ENCODE measurements at regions not wholly inside any gene's neighbourhood (a gene's known extent, or its start where the extent isn't known, plus 50 kb on each side); places are given as distances from the start of the nearest gene placed in this dataset.
"Not testable (repeated sequence)": the region's sequence is repeated elsewhere in the genome, so short reads cannot be mapped to it uniquely, and the experiment has no call there.

DNA sequence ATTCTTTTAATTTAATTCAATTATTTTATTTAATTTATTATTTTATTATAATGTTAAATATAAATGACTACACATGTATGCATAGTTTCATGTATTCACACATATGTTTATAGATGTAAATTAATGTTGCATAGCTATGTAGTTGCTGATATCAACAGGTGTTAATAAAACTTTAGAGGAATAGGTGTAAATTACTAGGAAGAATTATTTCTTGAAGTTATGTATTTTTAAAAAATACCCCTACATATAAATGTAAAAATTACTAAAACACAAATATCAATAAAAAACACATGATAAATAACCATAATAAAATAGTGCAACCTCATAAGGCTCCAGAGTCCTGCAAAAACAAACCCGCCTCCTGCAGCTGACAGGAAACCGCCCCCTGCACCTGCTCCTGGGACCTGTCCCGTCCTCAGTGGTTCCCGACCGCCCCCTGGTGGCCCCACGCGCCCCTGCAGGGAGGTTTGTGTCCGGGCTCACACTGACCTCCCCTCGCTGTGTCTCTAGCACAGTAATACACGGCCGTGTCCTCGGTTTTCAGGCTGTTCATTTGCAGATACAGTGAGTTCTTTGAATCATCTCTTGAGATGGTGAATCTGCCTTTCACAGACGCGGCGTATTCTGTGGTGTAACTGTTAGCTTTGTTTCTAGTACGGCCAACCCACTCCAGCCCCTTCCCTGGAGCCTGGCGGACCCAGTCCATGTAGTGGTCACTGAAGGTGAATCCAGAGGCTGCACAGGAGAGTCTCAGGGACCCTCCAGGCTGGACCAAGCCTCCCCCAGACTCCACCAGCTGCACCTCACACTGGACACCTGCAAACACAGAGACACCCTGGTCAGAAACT, 1264.0 kb downstream of the TMEM121 start:
- ChIA-PET POLR2A (no interaction called here), CTCF (interaction anchor here (0.5 to 4.0 kb wide), 28 partner anchors 10 to 185 kb away, joined by 3 to 30 read pairs (median 4); no protein-coding TSS in a partner anchor)
- DNase-seq, result peak; percentile 88
- Mint-ChIP-seq H3K27ac (no peak overlapping the region), H3K9me3 (no peaks in the 10 kb centered on the region), H3K4me1 (ENCODE audit: low read depth) (peaks cover 4% of the 10 kb centered on the region), H3K27me3 (peaks cover 11% of the 10 kb centered on the region), H3K36me3 (no peaks in the 10 kb centered on the region), H3K4me3 (no peak overlapping the region)
- intact Hi-C loops (cut with micrococcal nuclease), result no loop called here

DNA sequence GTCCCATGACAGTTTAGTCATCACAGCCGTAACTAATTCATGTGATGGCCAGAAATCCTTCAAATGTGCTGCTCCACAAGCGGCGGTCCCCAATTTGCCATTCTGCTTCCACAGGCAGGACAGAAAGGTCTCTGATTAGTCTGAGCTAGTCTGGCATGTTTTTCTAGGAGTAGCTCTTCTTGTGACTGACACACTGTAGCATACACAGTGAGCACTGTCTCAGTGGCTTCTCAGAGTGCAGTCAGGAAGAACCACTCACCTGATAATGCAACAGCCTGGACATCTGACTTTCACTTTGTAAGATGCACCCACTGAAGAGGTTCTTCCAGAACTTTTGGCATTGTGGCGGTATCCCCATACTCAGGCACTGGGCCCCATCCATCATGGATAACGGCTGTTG, 1266.2 kb downstream of the TMEM121 start:
- Mint-ChIP-seq H3K36me3 (no peaks in the 10 kb centered on the region), H3K4me3 (no peak overlapping the region), H3K27ac (no peak overlapping the region), H3K27me3 (peaks cover 11% of the 10 kb centered on the region), H3K9me3 (no peaks in the 10 kb centered on the region), H3K4me1 (ENCODE audit: low read depth) (peaks cover 4% of the 10 kb centered on the region)
- CTCF ChIA-PET, result interaction anchor here (0.7 to 4.0 kb wide), 3 partner anchors 9 to 80 kb away, joined by 3 to 30 read pairs (median 7); no protein-coding TSS in a partner anchor
- DNase-seq, result no peak
- POLR2A ChIA-PET, result no interaction called here
- intact Hi-C loops (cut with micrococcal nuclease), result no loop called here

DNA sequence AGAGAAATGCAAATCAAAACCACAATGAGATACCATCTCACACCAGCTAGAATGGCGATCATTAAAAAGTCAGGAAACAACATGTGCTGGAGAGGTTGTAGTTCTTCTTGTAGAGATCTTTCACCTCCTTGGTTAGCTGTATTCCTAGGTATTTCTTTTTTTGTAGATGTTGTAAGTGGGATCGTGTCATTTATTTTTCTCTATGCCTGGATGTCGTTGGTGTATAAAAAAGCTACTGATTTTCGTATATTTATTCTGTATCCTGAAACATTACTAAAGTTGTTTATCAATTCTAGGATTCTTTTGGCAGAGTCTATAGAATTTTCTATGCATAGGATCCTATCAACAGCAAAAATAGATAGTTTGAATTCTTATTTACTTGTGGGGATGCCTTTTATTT, 1271.8 kb downstream of the TMEM121 start:
- CTCF ChIA-PET, result interaction anchor here (1.5 to 2.6 kb wide), 2 partner anchors 33 to 135 kb away, joined by 3 to 11 read pairs; no protein-coding TSS in a partner anchor
- H3K9me3 Mint-ChIP-seq; H3K27ac Mint-ChIP-seq; H3K4me1 Mint-ChIP-seq (ENCODE audit: low read depth); DNase-seq; H3K4me3 Mint-ChIP-seq; H3K36me3 Mint-ChIP-seq; POLR2A ChIA-PET; intact Hi-C loops (cut with micrococcal nuclease): not testable (repeated sequence)
- peaks cover 40% of the 10 kb centered on the region for H3K27me3 Mint-ChIP-seq

DNA sequence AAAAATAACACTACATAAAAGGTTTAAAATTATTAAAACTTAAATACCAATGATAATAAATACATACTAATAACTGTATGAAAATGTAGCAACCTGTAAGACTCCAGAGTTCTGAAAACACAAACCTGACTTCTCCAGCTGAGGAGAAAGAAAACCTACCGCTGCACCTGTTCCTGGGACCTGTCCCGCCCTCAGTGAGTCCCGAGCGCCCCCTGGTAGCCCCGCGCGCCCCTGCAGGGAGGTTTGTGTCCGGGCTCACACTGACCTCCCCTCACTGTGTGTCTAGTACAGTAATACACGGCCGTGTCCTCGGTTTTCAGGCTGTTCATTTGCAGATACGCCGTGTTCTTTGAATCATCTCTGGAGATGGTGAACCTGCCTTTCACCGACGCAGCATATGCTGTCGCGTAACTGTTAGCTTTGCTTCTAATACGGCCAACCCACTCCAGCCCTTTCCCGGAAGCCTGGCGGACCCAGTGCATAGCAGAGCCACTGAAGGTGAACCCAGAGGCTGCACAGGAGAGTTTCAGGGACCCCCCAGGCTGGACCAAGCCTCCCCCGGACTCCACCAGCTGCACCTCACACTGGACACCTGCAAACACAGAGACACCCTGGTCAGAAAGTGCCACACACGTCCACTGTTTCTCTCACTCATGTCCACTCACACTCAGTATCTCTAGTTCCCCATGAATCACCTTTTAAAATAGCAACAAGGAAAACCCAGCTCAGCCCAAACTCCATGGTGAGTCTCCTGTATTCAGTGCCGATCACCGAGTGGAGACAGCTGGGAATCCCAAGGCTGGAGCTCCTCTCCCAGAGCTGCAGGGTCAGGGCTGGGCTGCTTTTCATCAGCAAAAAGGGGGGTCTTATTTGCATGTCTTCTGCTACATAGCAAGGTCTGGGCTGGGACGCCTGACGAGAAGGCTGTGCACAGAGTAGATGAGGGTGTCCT, 1276.3 kb downstream of the TMEM121 start:
- ChIA-PET POLR2A (no interaction called here), CTCF (interaction anchor here (0.7 to 1.4 kb wide), 7 partner anchors 10 to 70 kb away, joined by 3 to 7 read pairs (median 3); no protein-coding TSS in a partner anchor)
- intact Hi-C loops (cut with micrococcal nuclease), result no loop called here
- H3K27ac Mint-ChIP-seq, result no peak overlapping the region
- no peaks in the 10 kb centered on the region for H3K4me1 Mint-ChIP-seq (ENCODE audit: low read depth)
- H3K36me3 Mint-ChIP-seq, result no peaks in the 10 kb centered on the region
- DNase-seq, result no peak
- H3K9me3 Mint-ChIP-seq, result no peaks in the 10 kb centered on the region
- no peak overlapping the region for H3K4me3 Mint-ChIP-seq
- peaks cover 47% of the 10 kb centered on the region for H3K27me3 Mint-ChIP-seq

DNA sequence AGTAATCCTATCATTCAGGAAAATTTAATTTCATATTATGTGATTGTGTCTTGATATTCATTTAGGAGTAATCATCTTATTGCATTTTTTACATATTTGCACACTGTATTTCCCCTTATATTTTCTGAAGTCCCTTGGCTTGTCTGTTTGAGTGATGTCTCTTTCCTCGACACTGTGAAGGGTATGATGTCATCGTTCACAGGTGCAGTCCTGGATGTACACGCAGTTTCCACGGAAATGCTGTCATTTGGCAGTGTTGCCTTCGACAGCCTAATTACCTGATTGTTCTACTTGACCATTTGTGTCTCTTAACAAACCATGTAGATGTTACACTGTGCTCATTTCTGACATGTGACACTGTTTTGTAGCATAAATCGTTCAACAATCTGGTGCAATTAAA, 1277.0 kb downstream of the TMEM121 start:
- no peaks in the 10 kb centered on the region for H3K4me1 Mint-ChIP-seq (ENCODE audit: low read depth)
- H3K27ac Mint-ChIP-seq, result no peak overlapping the region
- intact Hi-C loops (cut with micrococcal nuclease), result no loop called here
- peaks cover 41% of the 10 kb centered on the region for H3K27me3 Mint-ChIP-seq
- no peak for DNase-seq
- ChIA-PET CTCF (interaction anchor here (1.0 to 1.4 kb wide), 4 partner anchors 12 to 69 kb away, joined by 3 to 5 read pairs (median 4); no protein-coding TSS in a partner anchor), POLR2A (no interaction called here)
- H3K4me3 Mint-ChIP-seq, result no peak overlapping the region
- no peaks in the 10 kb centered on the region for H3K9me3 Mint-ChIP-seq
- no peaks in the 10 kb centered on the region for H3K36me3 Mint-ChIP-seq

DNA sequence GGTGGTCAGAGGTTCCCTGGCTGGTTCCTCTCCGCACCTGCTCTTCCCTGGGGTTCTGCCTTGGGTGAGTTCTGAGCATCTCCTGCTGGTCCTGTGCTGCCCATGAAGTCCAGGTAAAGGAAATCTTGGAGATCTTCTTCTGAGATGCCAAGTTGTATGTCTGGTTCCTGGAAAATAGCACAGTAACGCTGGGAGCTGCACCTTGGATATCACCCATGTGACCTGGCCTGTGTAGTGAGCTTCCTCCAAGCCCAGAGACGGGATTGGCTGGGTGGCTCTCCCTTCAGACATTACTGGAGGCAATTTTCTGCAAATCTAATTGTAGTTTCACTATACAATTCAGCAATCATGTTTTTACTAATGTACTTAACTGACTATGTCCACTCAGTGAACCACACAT, 1281.1 kb downstream of the TMEM121 start:
- Mint-ChIP-seq H3K27me3 (peaks cover 19% of the 10 kb centered on the region), H3K9me3 (no peaks in the 10 kb centered on the region), H3K4me3 (no peak overlapping the region), H3K27ac (no peak overlapping the region), H3K36me3 (no peaks in the 10 kb centered on the region), H3K4me1 (ENCODE audit: low read depth) (peaks cover 10% of the 10 kb centered on the region)
- POLR2A ChIA-PET, result no interaction called here
- DNase-seq, result no peak
- intact Hi-C loops (cut with micrococcal nuclease), result no loop called here
- CTCF ChIA-PET, result interaction anchor here (1.3 kb wide), 1 partner anchor 23 kb away, joined by 6 read pairs; no protein-coding TSS in a partner anchor

DNA sequence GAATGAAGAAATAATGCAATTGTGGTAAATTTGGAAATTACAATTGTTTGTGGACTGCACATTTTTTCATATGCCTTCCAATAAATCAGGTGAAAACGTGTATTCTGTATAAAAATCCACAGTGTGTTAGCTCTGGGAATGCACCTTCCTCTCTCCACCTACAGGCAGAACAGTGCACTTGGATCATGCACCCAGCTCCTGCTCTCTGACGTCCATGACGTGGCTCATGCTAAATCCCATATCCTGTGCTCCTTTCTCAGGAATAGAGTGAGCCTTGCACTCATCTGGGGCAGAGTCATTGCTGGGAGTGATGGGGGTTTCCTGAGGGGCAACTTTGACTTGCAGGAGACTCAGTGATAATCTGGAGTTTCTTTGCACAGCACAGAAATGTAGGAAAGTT, 1282.1 kb downstream of the TMEM121 start:
- H3K9me3 Mint-ChIP-seq, result no peaks in the 10 kb centered on the region
- H3K4me1 Mint-ChIP-seq (ENCODE audit: low read depth), result peaks cover 10% of the 10 kb centered on the region
- ChIA-PET CTCF (interaction anchor here (1.3 kb wide), 1 partner anchor 22 kb away, joined by 6 read pairs; no protein-coding TSS in a partner anchor), POLR2A (no interaction called here)
- no peak overlapping the region for H3K4me3 Mint-ChIP-seq
- peaks cover 11% of the 10 kb centered on the region for H3K27me3 Mint-ChIP-seq
- no peaks in the 10 kb centered on the region for H3K36me3 Mint-ChIP-seq
- no peak for DNase-seq
- H3K27ac Mint-ChIP-seq, result no peak overlapping the region
- intact Hi-C loops (cut with micrococcal nuclease), result no loop called here

DNA sequence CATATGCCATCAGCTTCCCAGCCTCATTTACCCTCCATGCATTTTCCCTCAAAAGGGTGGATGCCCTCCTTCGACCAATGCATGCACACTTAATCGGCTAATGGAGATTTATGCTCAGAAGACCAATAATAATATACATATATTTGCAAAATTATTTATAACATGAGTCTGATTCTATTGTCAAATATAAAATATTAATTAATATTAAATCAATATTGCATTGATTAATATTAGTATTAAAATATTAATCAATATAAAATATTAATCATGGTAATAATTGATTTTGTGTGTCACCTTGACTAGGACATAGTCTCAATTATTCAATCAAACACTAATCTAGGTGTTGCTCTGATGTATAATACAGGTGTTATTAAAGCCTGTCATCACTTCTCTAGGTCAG, 1282.5 kb downstream of the TMEM121 start:
- Mint-ChIP-seq H3K36me3 (no peaks in the 10 kb centered on the region), H3K4me3 (no peak overlapping the region), H3K27me3 (peaks cover 7% of the 10 kb centered on the region), H3K27ac (no peak overlapping the region), H3K4me1 (ENCODE audit: low read depth) (peaks cover 10% of the 10 kb centered on the region), H3K9me3 (no peaks in the 10 kb centered on the region)
- ChIA-PET POLR2A (no interaction called here), CTCF (interaction anchor here (0.9 kb wide), 1 partner anchor 13 kb away, joined by 3 read pairs; no protein-coding TSS in a partner anchor)
- DNase-seq, result no peak
- intact Hi-C loops (cut with micrococcal nuclease), result no loop called here

DNA sequence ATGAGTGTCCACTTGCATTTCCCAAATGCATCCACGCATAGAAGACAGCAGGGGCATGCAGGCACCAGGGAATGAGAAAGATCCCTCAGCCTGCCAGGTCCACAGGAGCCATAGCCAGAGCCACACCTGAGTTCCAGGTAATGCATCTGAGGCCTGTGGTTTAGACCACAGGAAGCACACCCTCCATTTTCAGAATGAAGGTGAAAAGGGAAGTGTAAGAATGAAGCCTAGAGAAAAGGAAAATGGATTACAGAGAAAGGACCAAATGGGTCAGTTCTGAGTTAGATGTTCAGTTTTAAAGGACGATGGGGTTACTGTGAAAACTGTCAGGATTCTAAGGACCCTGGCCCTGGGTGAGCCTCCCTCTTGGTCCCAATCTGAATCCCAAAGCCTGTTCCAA, 1283.2 kb downstream of the TMEM121 start:
- H3K27ac Mint-ChIP-seq, result no peak overlapping the region
- ChIA-PET CTCF (interaction anchor here (0.9 kb wide), 1 partner anchor 12 kb away, joined by 3 read pairs; no protein-coding TSS in a partner anchor), POLR2A (no interaction called here)
- peaks cover 10% of the 10 kb centered on the region for H3K4me1 Mint-ChIP-seq (ENCODE audit: low read depth)
- H3K4me3 Mint-ChIP-seq, result no peak overlapping the region
- H3K27me3 Mint-ChIP-seq, result no peaks in the 10 kb centered on the region
- H3K36me3 Mint-ChIP-seq, result no peaks in the 10 kb centered on the region
- intact Hi-C loops (cut with micrococcal nuclease), result no loop called here
- no peak for DNase-seq
- H3K9me3 Mint-ChIP-seq, result no peaks in the 10 kb centered on the region

DNA sequence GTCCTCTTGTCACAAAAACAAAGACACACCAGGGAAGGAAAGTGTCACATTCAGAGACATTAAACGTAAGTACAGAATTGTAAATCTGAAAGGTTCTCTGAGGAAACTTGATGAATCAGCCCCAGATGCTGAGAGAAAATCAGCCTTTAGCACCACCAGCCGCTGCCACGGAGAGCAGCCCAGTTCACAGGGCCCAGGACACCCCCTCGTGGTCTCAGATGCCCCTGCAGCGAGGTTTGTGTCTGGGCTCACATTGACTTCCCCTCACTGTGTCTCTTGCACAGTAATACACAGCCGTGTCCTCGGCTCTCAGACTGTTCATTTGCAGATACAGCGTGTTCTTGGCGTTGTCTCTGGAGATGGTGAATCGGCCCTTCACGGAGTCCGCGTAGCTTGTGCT, 1283.8 kb downstream of the TMEM121 start:
- CTCF ChIA-PET, result interaction anchor here (1.2 kb wide), 1 partner anchor 21 kb away, joined by 5 read pairs; no protein-coding TSS in a partner anchor
- POLR2A ChIA-PET; H3K27me3 Mint-ChIP-seq; H3K4me3 Mint-ChIP-seq; H3K9me3 Mint-ChIP-seq; H3K27ac Mint-ChIP-seq; H3K36me3 Mint-ChIP-seq; intact Hi-C loops (cut with micrococcal nuclease); H3K4me1 Mint-ChIP-seq (ENCODE audit: low read depth): not testable (repeated sequence)
- peak; percentile 27 for DNase-seq

DNA sequence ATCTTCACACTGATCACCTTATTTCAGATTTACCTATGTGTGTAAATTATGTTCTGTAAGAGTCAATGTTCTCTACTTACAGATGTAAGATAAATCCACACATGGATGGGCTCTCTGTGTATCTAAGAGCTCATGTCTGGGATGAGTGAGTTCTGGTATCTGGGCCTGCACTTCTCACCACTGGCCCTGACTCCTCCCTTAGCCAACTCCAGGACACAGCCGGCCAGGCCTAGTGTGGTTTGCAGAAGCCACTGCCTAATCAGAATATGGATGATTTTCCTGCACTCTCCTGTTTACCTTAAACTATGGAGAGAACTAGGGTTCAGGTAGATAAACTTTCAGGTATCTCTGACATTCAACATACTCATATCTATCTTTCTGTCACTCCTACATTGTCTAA, 1284.8 kb downstream of the TMEM121 start:
- Mint-ChIP-seq H3K36me3 (no peaks in the 10 kb centered on the region), H3K9me3 (no peaks in the 10 kb centered on the region), H3K4me3 (no peak overlapping the region), H3K27ac (no peak overlapping the region), H3K27me3 (peaks cover 2% of the 10 kb centered on the region), H3K4me1 (ENCODE audit: low read depth) (peaks cover 10% of the 10 kb centered on the region)
- intact Hi-C loops (cut with micrococcal nuclease), result no loop called here
- no peak for DNase-seq
- CTCF ChIA-PET, result interaction anchor here (1.2 kb wide), 1 partner anchor 20 kb away, joined by 5 read pairs; no protein-coding TSS in a partner anchor
- POLR2A ChIA-PET, result no interaction called here

All from activated CD4-positive, alpha-beta memory T cell treated with anti-CD3 and anti-CD28 coated beads for 36 hours (primary cell).